Smooth muscle cell (in vitro differentiated cells): ENCODE measurements at regions not wholly inside any gene's neighbourhood (a gene's known extent, or its start where the extent isn't known, plus 50 kb on each side); places are given as distances from the start of the nearest gene placed in this dataset.
"Not testable (repeated sequence)": the region's sequence is repeated elsewhere in the genome, so short reads cannot be mapped to it uniquely, and the experiment has no call there.

Experiments used
- DNase-seq: peaks from one replicate; lab custom pipeline; 2025; ENCODE audit not compliant: unreplicated experiment; lab: John Stamatoyannopoulos, UW
- H2AFZ ChIP-seq: fragments of 200-600 bp; sonication (generic); 2 replicates; pipeline ENCODE4 v1.6.0; 2016; ENCODE audit warnings: antibody characterized with exemption, low read depth, mild to moderate bottlenecking
- H3F3A ChIP-seq: fragments of 200-600 bp; sonication (generic); 2 replicates; pipeline ENCODE4 v1.6.0; 2017; ENCODE audit warnings: antibody characterized with exemption, low read depth
- H3K27ac ChIP-seq: fragments of 200-600 bp; sonication (generic); 2 replicates; pipeline ENCODE4 v1.5.1; 2016; ENCODE audit warnings: low read depth, mild to moderate bottlenecking
- H3K27me3 ChIP-seq: fragments of 200-600 bp; sonication (generic); 2 replicates; pipeline ENCODE4 v1.6.1; 2016; ENCODE audit warnings: low read depth, mild to moderate bottlenecking
- H3K36me3 ChIP-seq: fragments of 200-600 bp; sonication (generic); 2 replicates; pipeline ENCODE4 v1.5.1; 2016; ENCODE audit warnings: low read depth
- H3K4me1 ChIP-seq: fragments of 200-600 bp; sonication (generic); 2 replicates; pipeline ENCODE4 v1.5.1; 2016; ENCODE audit warnings: low read depth
- H3K4me2 ChIP-seq: fragments of 200-600 bp; sonication (generic); 2 replicates; pipeline ENCODE4 v1.6.0; 2016; ENCODE audit warnings: mild to moderate bottlenecking
- H3K4me3 ChIP-seq: fragments of 200-600 bp; sonication (generic); 2 replicates; pipeline ENCODE4 v1.5.1; 2016; ENCODE audit warnings: mild to moderate bottlenecking
- H3K79me2 ChIP-seq: fragments of 200-600 bp; sonication (generic); 2 replicates; pipeline ENCODE4 v1.6.0; 2016; ENCODE audit warnings: low read depth, mild to moderate bottlenecking
- H3K9ac ChIP-seq: fragments of 200-600 bp; sonication (generic); 2 replicates; pipeline ENCODE4 v1.6.0; 2016; ENCODE audit warnings: low read depth
- H3K9me3 ChIP-seq: fragments of 200-600 bp; sonication (generic); replicated peaks from 2 replicates; pipeline ENCODE4 v1.5.1; 2016; ENCODE audit warnings: low read depth
- H4K20me1 ChIP-seq: fragments of 200-600 bp; sonication (generic); 2 replicates; pipeline ENCODE4 v1.6.0; 2016; ENCODE audit warnings: low read depth
- CTCF ChIP-seq: fragments of 200-600 bp; sonication (generic); IDR thresholded peaks from 2 replicates; pipeline ENCODE4 v1.5.1; 2017; ENCODE audit warnings: borderline replicate concordance, mild to moderate bottlenecking, antibody characterized with exemption; ENCODE audit not compliant: insufficient read depth, poor library complexity, severe bottlenecking
- WGBS: methylation state at CpG from one replicate; pipeline ENCODE4 v1.1.7; 2016; ENCODE audit warnings: low lambda C conversion rate; 5-methylcytosine and 5-hydroxymethylcytosine counted together

GRCh38 chr5:67805666-67806348, 409.7 kb upstream of the PIK3R1 start:
- Histone ChIP-seq H3F3A (no peaks in the 10 kb centered on the region), H3K27me3 (no peaks in the 10 kb centered on the region), H2AFZ (no peak overlapping the region), H3K4me2 (no peak overlapping the region), H3K4me3 (no peak overlapping the region), H4K20me1 (no peaks in the 10 kb centered on the region), H3K79me2 (no peaks in the 10 kb centered on the region), H3K9me3 (no peaks in the 10 kb centered on the region), H3K9ac (no peak overlapping the region), H3K4me1 (peaks cover 5% of the 10 kb centered on the region), H3K36me3 (no peaks in the 10 kb centered on the region), H3K27ac (no peak overlapping the region)
- no peak for DNase-seq
- 81% methylated on average over 4 of the region's 4 CpGs for WGBS
- no peak for TF ChIP-seq CTCF

GRCh38 chr5:67802766-67803165, 412.8 kb upstream of the PIK3R1 start:
- Histone ChIP-seq H3K36me3 (no peaks in the 10 kb centered on the region), H3K9me3 (no peaks in the 10 kb centered on the region), H3K27ac (no peak overlapping the region), H3K79me2 (no peaks in the 10 kb centered on the region), H3K4me3 (no peak overlapping the region), H3K4me2 (no peak overlapping the region), H3K4me1 (peaks cover 5% of the 10 kb centered on the region), H3K27me3 (no peaks in the 10 kb centered on the region), H2AFZ (no peak overlapping the region), H3K9ac (no peak overlapping the region), H4K20me1 (no peaks in the 10 kb centered on the region), H3F3A (no peaks in the 10 kb centered on the region)
- DNase-seq, result no peak
- 91% methylated on average over 2 of the region's 2 CpGs for WGBS
- TF ChIP-seq CTCF, result no peak

GRCh38 chr5:67799732-67800234, 415.8 kb upstream of the PIK3R1 start:
- WGBS, result 89% methylated on average over 5 of the region's 5 CpGs
- no peaks in the 10 kb centered on the region for H3K27me3 ChIP-seq
- no peaks in the 10 kb centered on the region for H3F3A ChIP-seq
- no peak overlapping the region for H2AFZ ChIP-seq
- H3K27ac ChIP-seq, result no peak overlapping the region
- H3K79me2 ChIP-seq, result no peaks in the 10 kb centered on the region
- DNase-seq, result no peak
- H3K36me3 ChIP-seq, result no peaks in the 10 kb centered on the region
- H3K4me2 ChIP-seq, result no peak overlapping the region
- no peak overlapping the region for H3K9ac ChIP-seq
- H4K20me1 ChIP-seq, result no peaks in the 10 kb centered on the region
- H3K4me3 ChIP-seq, result no peak overlapping the region
- H3K4me1 ChIP-seq, result no peaks in the 10 kb centered on the region
- TF ChIP-seq CTCF, result no peak
- no peaks in the 10 kb centered on the region for H3K9me3 ChIP-seq

GRCh38 chr5:67798470-67798869, 417.1 kb upstream of the PIK3R1 start:
- not testable (repeated sequence) for DNase-seq, H2AFZ ChIP-seq, H3K4me2 ChIP-seq, H3K9me3 ChIP-seq, H3K36me3 ChIP-seq, H3K79me2 ChIP-seq, H3K27ac ChIP-seq, H3K27me3 ChIP-seq, H3K4me3 ChIP-seq, H3F3A ChIP-seq, H4K20me1 ChIP-seq, H3K9ac ChIP-seq
- H3K4me1 ChIP-seq, result peaks cover 13% of the 10 kb centered on the region
- WGBS, result 94% methylated on average over 5 of the region's 5 CpGs
